Right lobe of liver (tissue), 6 donors: ENCODE measurements at regions not wholly inside any gene's neighbourhood (a gene's known extent, or its start where the extent isn't known, plus 50 kb on each side); places are given as distances from the start of the nearest gene placed in this dataset.

Source experiments
- ATAC-seq, 4 donors: fragments of 200-7000 bp; cut with Tn5 transposase; one replicate each; pipeline ENCODE4 v1.9.1; 2020; ENCODE audit warnings: mild to moderate bottlenecking in 4 of 4, moderate library complexity in 4 of 4
- DNase-seq, 3 donors: peaks; one replicate each; pipeline ENCODE4 v3.0.0-alpha.2; 2020
- H3K27ac ChIP-seq, 3 donors: fragments of 200-600 bp; one replicate each; pipeline ENCODE4 v1.8.0; 2022
- H3K27me3 ChIP-seq, 2 donors: fragments of 200-600 bp; one replicate each; pipeline ENCODE4 v1.8.0; 2022
- H3K36me3 ChIP-seq, 4 donors: fragments of 200-600 bp; sonication (generic) in 1 of 4; one replicate each; pipeline versions ENCODE4 v1.5.1 to v1.8.0; 2017 to 2022; ENCODE audit warnings: control low read depth in 1 of 4
- H3K4me1 ChIP-seq, 4 donors: fragments of 200-600 bp; sonication (generic) in 1 of 4; one replicate each; pipeline versions ENCODE4 v1.5.1 to v1.8.0; 2017 to 2022; ENCODE audit warnings: control low read depth in 1 of 4
- H3K4me3 ChIP-seq, 3 donors: fragments of 200-600 bp; one replicate each; pipeline ENCODE4 v1.8.0; 2022
- H3K9me3 ChIP-seq, 4 donors: fragments of 200-600 bp; sonication (generic) in 1 of 4; one replicate each; pipeline versions ENCODE4 v1.5.1 to v1.8.0; 2017 to 2022; ENCODE audit warnings: control low read depth in 1 of 4
- CTCF ChIP-seq, 4 donors: fragments of 200-600 bp in 3 of 4; fragments of 450-650 bp in 1 of 4; IDR thresholded peaks; one replicate each; pipeline versions ENCODE4 v1.5.1 to v1.8.0; 2016 to 2022; ENCODE audit warnings: antibody characterized with exemption in 4 of 4, mild to moderate bottlenecking in 2 of 4
- POLR2A ChIP-seq: fragments of 450-650 bp; IDR thresholded peaks from one replicate; pipeline ENCODE4 v1.6.1; 2017; ENCODE audit warnings: antibody characterized with exemption, mild to moderate bottlenecking
- WGBS: methylation state at CpG from one replicate; pipeline ENCODE4 v1.1.6; 2018; ENCODE audit warnings: low coverage, low lambda C conversion rate; ENCODE audit not compliant: insufficient coverage; ENCODE audit errors: missing lambda C conversion rate; 5-methylcytosine and 5-hydroxymethylcytosine counted together
- intact Hi-C, 2 donors: fragments of 100-400 bp; cut with DNase I; formaldehyde crosslinking; loops; one replicate each; pipeline versions ENCODE4 v1.11.2 to v1.14.1; 2022
- donor health status: DM: no; HTN: yes; CAD: no.
- donor health status: DM: no; HTN: no; CAD: no.
- donor health status: DM: no; HTN: no; CAD: no.
- donor health status: DM: no; HTN: yes; CAD: no.
- donor health status: DM: no; HTN: yes; CAD: no.

- no peak for DNase-seq
- intact Hi-C loops: no loop called here
- TF ChIP-seq POLR2A (no peak), CTCF (IDR thresholded peaks at IDR 0.05) (no peak)
- no peak overlapping the region for H3K27ac ChIP-seq
- H3K4me1 ChIP-seq: no peaks in the 10 kb centered on the region
- no peak for ATAC-seq
- WGBS: 57% methylated on average over 1 of the region's 1 CpG
- H3K4me3 ChIP-seq: no peak overlapping the region
- no peaks in the 10 kb centered on the region for H3K36me3 ChIP-seq
- no peaks in the 10 kb centered on the region for H3K9me3 ChIP-seq
- no peaks in the 10 kb centered on the region for H3K27me3 ChIP-seq
These were observed 435.8 kb upstream of the PAPPA start for GRCh38 chr9:115717711-115718173.

GRCh38 chr9:115730396-115730795 lies 423.2 kb upstream of the PAPPA start:
- intact Hi-C loops: no loop called here
- 26% methylated on average over 2 of the region's 4 CpGs for WGBS
- no peak for DNase-seq
- Histone ChIP-seq H3K36me3 (no peaks in the 10 kb centered on the region), H3K27me3 (no peaks in the 10 kb centered on the region), H3K9me3 (no peaks in the 10 kb centered on the region), H3K4me3 (no peak overlapping the region), H3K27ac (no peak overlapping the region), H3K4me1 (no peaks in the 10 kb centered on the region)
- ATAC-seq: no peak
- TF ChIP-seq POLR2A (no peak), CTCF (IDR thresholded peaks at IDR 0.05) (no peak)

- ATAC-seq: no peak
- Histone ChIP-seq H3K36me3 (no peaks in the 10 kb centered on the region), H3K4me3 (no peak overlapping the region), H3K4me1 (no peaks in the 10 kb centered on the region), H3K9me3 (no peaks in the 10 kb centered on the region), H3K27me3 (no peaks in the 10 kb centered on the region), H3K27ac (no peak overlapping the region)
- TF ChIP-seq POLR2A (no peak), CTCF (IDR thresholded peaks at IDR 0.05) (no peak)
- DNase-seq: no peak
- intact Hi-C loops: no loop called here
- 29% methylated on average over 1 of the region's 1 CpG for WGBS
These were observed 422.7 kb upstream of the PAPPA start for GRCh38 chr9:115730845-115731244.

GRCh38 chr9:115733318-115734110 lies 420.1 kb upstream of the PAPPA start:
- Histone ChIP-seq H3K36me3 (no peaks in the 10 kb centered on the region), H3K9me3 (no peaks in the 10 kb centered on the region), H3K27me3 (no peaks in the 10 kb centered on the region), H3K4me1 (no peaks in the 10 kb centered on the region), H3K4me3 (no peak overlapping the region), H3K27ac (no peak overlapping the region)
- ATAC-seq (no peak), DNase-seq (no peak)
- TF ChIP-seq CTCF (IDR thresholded peaks at IDR 0.05) (no peak), POLR2A (no peak)
- 14% methylated on average over 4 of the region's 4 CpGs for WGBS
- intact Hi-C loops: no loop called here
